HCT116 (cell line): ENCODE measurements at regions not wholly inside any gene's neighbourhood (a gene's known extent, or its start where the extent isn't known, plus 50 kb on each side); places are given as distances from the start of the nearest gene placed in this dataset.
A peak's percentile ranks its signal among the peaks of the same experiment; 100 is the strongest.

ENCODE experiments used
- ATAC-seq: fragments of 200-7000 bp; cut with Tn5 transposase; 2 replicates; pipeline ENCODE4 v1.9.1; 2020; ENCODE audit warnings: mild to moderate bottlenecking, moderate library complexity
- BruUV-seq: library from RNA; stranded (reverse); fragments of 400-500 nt; replicated peaks from 2 replicates; lab custom pipeline; 2021; lab: Mats Ljungman, UMichigan
- CTCF ChIA-PET: fragments of 300-600 bp; sonication (Branson Sonifier 250); formaldehyde crosslinking; loops from one replicate; lab custom pipeline; 2021; ENCODE audit warnings: antibody characterized with exemption; lab: Charles Lee
- POLR2A ChIA-PET: fragments of 300-600, 350-600 bp; sonication (Branson Sonifier 250); formaldehyde crosslinking; loops from one replicate; lab custom pipeline; 2021; ENCODE audit warnings: antibody characterized with exemption; lab: Charles Lee
- RAD21 ChIA-PET, 2 experiments: fragments of 300-600 bp; sonication (Branson Sonifier 250); formaldehyde crosslinking; loops; one replicate each; lab custom pipeline; 2023; ENCODE audit warnings: low total read pairs in 2 of 2; ENCODE audit not compliant: uncharacterized antibody in 2 of 2, unreplicated experiment in 2 of 2, low non-redundant PET in 1 of 2; lab: Charles Lee
- DNase-seq: peaks from one replicate; pipeline ENCODE4 v3.0.0-alpha.2; 2010; ENCODE audit warnings: low read depth, low spot score
- H2AFZ ChIP-seq: fragments of 200-600 bp; shearing (Covaris generic), sonication (generic); 2 replicates; pipeline ENCODE4 v1.6.1; 2017; ENCODE audit warnings: low read depth, mixed run types, mixed read lengths, antibody characterized with exemption, low read length; ENCODE audit not compliant: poor library complexity, severe bottlenecking
- H3K27ac ChIP-seq: 2 replicates; pipeline ENCODE4 v1.5.1; 2012; ENCODE audit warnings: low read depth, low read length
- H3K27me3 ChIP-seq: fragments of 200-600 bp; sonication (generic); 2 replicates; pipeline ENCODE4 v1.6.1; 2016; ENCODE audit warnings: mixed run types, low read length, mixed read lengths; ENCODE audit not compliant: insufficient read depth
- H3K36me3 ChIP-seq, 2 experiments: fragments of 200-500 bp in 1 of 2; fragments of 200-600 bp in 1 of 2; sonication (Bioruptor generic) in 1 of 2; sonication (generic) in 1 of 2; 2 replicates each; pipeline versions ENCODE4 v1.5.1 to v1.6.1; 2014 to 2016; ENCODE audit warnings: low read length in 2 of 2, inconsistent platforms in 1 of 2, mixed read lengths in 1 of 2, mixed run types in 1 of 2; ENCODE audit not compliant: insufficient read depth in 2 of 2, control insufficient read depth in 1 of 2
- H3K4me1 ChIP-seq, 2 experiments: fragments of 200-600 bp in 1 of 2; sonication (generic) in 1 of 2; 2 replicates each; pipeline versions ENCODE4 v1.5.1 to v1.6.1; 2012 to 2017; ENCODE audit warnings: low read length in 2 of 2, inconsistent platforms in 1 of 2, mild to moderate bottlenecking in 1 of 2, mixed read lengths in 1 of 2, mixed run types in 1 of 2, moderate library complexity in 1 of 2; ENCODE audit not compliant: insufficient read depth in 2 of 2, control insufficient read depth in 1 of 2
- H3K4me2 ChIP-seq: fragments of 200-600 bp; sonication (generic); 2 replicates; pipeline ENCODE4 v1.6.1; 2017; ENCODE audit warnings: mixed run types, low read length, mixed read lengths
- H3K4me3 ChIP-seq, 2 experiments: fragments of 200-600 bp in 1 of 2; sonication (generic) in 1 of 2; replicated peaks in 1 of 2; 2 replicates each; pipeline ENCODE4 v1.5.1; 2011 to 2016; ENCODE audit warnings: low read length in 2 of 2, control low read depth in 1 of 2, low read depth in 1 of 2, mild to moderate bottlenecking in 1 of 2, mixed read lengths in 1 of 2, mixed run types in 1 of 2
- H3K79me2 ChIP-seq: fragments of 200-600 bp; sonication (generic); 2 replicates; pipeline ENCODE4 v1.6.1; 2017; ENCODE audit warnings: mild to moderate bottlenecking, mixed run types, low read length, moderate library complexity, mixed read lengths; ENCODE audit not compliant: insufficient read depth
- H3K9ac ChIP-seq: fragments of 200-600 bp; sonication (generic); 2 replicates; pipeline ENCODE4 v1.6.1; 2016; ENCODE audit warnings: low read length, mixed read lengths
- H3K9me2 ChIP-seq: fragments of 200-600 bp; sonication (generic), shearing (Covaris generic); 2 replicates; pipeline ENCODE4 v1.6.1; 2017; ENCODE audit warnings: mixed run types, mild to moderate bottlenecking, moderate library complexity; ENCODE audit not compliant: insufficient read depth
- H3K9me3 ChIP-seq, 2 experiments: fragments of 200-500 bp in 1 of 2; fragments of 200-600 bp in 1 of 2; sonication (Bioruptor generic) in 1 of 2; sonication (generic) in 1 of 2; 2 replicates each; pipeline ENCODE4 v1.6.1; 2014 to 2017; ENCODE audit warnings: low read length in 2 of 2, mixed read lengths in 2 of 2, inconsistent platforms in 1 of 2, low read depth in 1 of 2, mild to moderate bottlenecking in 1 of 2, mixed run types in 1 of 2, moderate library complexity in 1 of 2; ENCODE audit not compliant: control insufficient read depth in 1 of 2, insufficient read depth in 1 of 2
- H4K20me1 ChIP-seq: fragments of 200-600 bp; sonication (generic), shearing (Covaris generic); 2 replicates; pipeline ENCODE4 v1.6.1; 2017; ENCODE audit warnings: mixed run types, mild to moderate bottlenecking, moderate library complexity; ENCODE audit not compliant: insufficient read depth
- CEBPB ChIP-seq: IDR thresholded peaks from 2 replicates; pipeline ENCODE4 v1.6.1; 2012; ENCODE audit warnings: low read depth
- ELF1 ChIP-seq: IDR thresholded peaks from 2 replicates; pipeline ENCODE4 v1.6.1; 2012; ENCODE audit warnings: low read depth, borderline replicate concordance
- EZH2phosphoT487 ChIP-seq: fragments of 200-600 bp; IDR thresholded peaks from 2 replicates; pipeline ENCODE4 v1.6.1; 2018; ENCODE audit warnings: antibody characterized with exemption, borderline replicate concordance
- POLR2AphosphoS5 ChIP-seq: IDR thresholded peaks from 2 replicates; pipeline ENCODE4 v1.6.1; 2011; ENCODE audit warnings: mild to moderate bottlenecking, low read depth, low read length, moderate library complexity
- SIN3A ChIP-seq: IDR thresholded peaks from 2 replicates; pipeline ENCODE4 v1.6.1; 2012; ENCODE audit warnings: low read depth
- SP1 ChIP-seq: IDR thresholded peaks from 2 replicates; pipeline ENCODE4 v1.6.1; 2012; ENCODE audit warnings: low read depth
- SRF ChIP-seq: IDR thresholded peaks from 2 replicates; pipeline ENCODE4 v1.6.1; 2012; ENCODE audit warnings: low read depth
- TCF7L2 ChIP-seq: IDR thresholded peaks from 2 replicates; pipeline ENCODE4 v1.7.0; 2011; ENCODE audit warnings: borderline replicate concordance, inconsistent platforms; ENCODE audit not compliant: insufficient read depth, insufficient read length; ENCODE audit errors: extremely low read depth
- ZNF274 ChIP-seq: fragments of 200-500 bp; sonication (Bioruptor generic); IDR thresholded peaks from 2 replicates; pipeline ENCODE4 v1.6.1; 2014; ENCODE audit warnings: mild to moderate bottlenecking, low read depth, low read length, inconsistent platforms
- intact Hi-C: fragments of 100-400 bp; cut with micrococcal nuclease; formaldehyde crosslinking; loops from 2 replicates; pipeline ENCODE4 v1.10.0; 2022
- TF ChIP-seq, protein P1 (sequence below): IDR thresholded peaks from 2 replicates; pipeline ENCODE4 v1.6.1; 2012; ENCODE audit warnings: low read depth
- TF ChIP-seq, protein P2 (sequence below), 3 experiments: fragments of 200-600 bp in 1 of 3; sonication (generic) in 1 of 3; IDR thresholded peaks in 2 of 3; conservative IDR thresholded peaks in 1 of 3; 2 replicates each; pipeline ENCODE4 v1.5.1; 2012 to 2017; ENCODE audit warnings: low read depth in 2 of 3, low read length in 2 of 3, antibody characterized with exemption in 1 of 3, borderline replicate concordance in 1 of 3, control low read depth in 1 of 3, mild to moderate bottlenecking in 1 of 3, mixed read lengths in 1 of 3, mixed run types in 1 of 3, moderate library complexity in 1 of 3; ENCODE audit not compliant: insufficient read depth in 1 of 3

DNA sequence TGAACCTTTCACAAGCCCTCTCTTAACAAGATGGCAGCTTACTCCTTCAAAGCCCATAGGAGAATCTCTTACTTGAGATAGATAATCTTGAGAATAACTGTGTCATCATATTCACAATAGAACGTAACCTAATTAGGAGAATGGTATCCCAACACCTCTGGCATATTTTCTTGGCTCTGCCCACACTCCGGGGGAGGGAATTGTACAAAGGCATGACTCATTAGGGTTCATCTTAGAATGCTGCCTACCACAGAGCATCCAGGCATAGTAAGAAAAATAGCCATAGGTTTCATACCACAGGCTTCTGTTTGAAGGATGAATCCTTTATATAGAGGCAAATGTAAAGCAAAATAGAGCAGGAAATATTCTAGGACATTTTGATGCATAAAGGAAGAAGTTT is 1100.6 kb upstream of the CITED2 start:
- POLR2A ChIA-PET, result no interaction called here

More for the DNA sequence above, 1100.6 kb upstream of the CITED2 start:
- peaks cover 0 to 6% of the 10 kb centered on the region in 2 experiments; a peak in 2 of 4 replicates for H3K4me1 ChIP-seq
- ChIA-PET CTCF (no interaction called here), RAD21 (no interaction called here)
- ATAC-seq (no peak), DNase-seq (no peak)
- no peaks in the 10 kb centered on the region for H3K36me3 ChIP-seq
- H3K9ac ChIP-seq, result no peak overlapping the region
- no peaks in the 10 kb centered on the region for H3K9me2 ChIP-seq
- peak overlapping the region; percentile 15; the same call in 1 of the 2 replicates for H3K4me2 ChIP-seq
- TF ChIP-seq, protein P1, sequence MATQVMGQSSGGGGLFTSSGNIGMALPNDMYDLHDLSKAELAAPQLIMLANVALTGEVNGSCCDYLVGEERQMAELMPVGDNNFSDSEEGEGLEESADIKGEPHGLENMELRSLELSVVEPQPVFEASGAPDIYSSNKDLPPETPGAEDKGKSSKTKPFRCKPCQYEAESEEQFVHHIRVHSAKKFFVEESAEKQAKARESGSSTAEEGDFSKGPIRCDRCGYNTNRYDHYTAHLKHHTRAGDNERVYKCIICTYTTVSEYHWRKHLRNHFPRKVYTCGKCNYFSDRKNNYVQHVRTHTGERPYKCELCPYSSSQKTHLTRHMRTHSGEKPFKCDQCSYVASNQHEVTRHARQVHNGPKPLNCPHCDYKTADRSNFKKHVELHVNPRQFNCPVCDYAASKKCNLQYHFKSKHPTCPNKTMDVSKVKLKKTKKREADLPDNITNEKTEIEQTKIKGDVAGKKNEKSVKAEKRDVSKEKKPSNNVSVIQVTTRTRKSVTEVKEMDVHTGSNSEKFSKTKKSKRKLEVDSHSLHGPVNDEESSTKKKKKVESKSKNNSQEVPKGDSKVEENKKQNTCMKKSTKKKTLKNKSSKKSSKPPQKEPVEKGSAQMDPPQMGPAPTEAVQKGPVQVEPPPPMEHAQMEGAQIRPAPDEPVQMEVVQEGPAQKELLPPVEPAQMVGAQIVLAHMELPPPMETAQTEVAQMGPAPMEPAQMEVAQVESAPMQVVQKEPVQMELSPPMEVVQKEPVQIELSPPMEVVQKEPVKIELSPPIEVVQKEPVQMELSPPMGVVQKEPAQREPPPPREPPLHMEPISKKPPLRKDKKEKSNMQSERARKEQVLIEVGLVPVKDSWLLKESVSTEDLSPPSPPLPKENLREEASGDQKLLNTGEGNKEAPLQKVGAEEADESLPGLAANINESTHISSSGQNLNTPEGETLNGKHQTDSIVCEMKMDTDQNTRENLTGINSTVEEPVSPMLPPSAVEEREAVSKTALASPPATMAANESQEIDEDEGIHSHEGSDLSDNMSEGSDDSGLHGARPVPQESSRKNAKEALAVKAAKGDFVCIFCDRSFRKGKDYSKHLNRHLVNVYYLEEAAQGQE, result no peak
- TF ChIP-seq SIN3A (no peak), SP1 (no peak), ELF1 (no peak), TCF7L2 (no peak), SRF (no peak), POLR2AphosphoS5 (no peak), CEBPB (no peak), EZH2phosphoT487 (no peak), ZNF274 (no peak)
- TF ChIP-seq, protein P2, sequence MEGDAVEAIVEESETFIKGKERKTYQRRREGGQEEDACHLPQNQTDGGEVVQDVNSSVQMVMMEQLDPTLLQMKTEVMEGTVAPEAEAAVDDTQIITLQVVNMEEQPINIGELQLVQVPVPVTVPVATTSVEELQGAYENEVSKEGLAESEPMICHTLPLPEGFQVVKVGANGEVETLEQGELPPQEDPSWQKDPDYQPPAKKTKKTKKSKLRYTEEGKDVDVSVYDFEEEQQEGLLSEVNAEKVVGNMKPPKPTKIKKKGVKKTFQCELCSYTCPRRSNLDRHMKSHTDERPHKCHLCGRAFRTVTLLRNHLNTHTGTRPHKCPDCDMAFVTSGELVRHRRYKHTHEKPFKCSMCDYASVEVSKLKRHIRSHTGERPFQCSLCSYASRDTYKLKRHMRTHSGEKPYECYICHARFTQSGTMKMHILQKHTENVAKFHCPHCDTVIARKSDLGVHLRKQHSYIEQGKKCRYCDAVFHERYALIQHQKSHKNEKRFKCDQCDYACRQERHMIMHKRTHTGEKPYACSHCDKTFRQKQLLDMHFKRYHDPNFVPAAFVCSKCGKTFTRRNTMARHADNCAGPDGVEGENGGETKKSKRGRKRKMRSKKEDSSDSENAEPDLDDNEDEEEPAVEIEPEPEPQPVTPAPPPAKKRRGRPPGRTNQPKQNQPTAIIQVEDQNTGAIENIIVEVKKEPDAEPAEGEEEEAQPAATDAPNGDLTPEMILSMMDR (IDR thresholded peaks at IDR 0.05 in 2 of 3, conservative IDR thresholded peaks at IDR 0.05 in 1 of 3; ENCODE audit: borderline replicate concordance in 1 of 3, insufficient read depth in 1 of 3, low read depth in 2 of 3, low read length in 2 of 3), result no peak
- H3K9me3 ChIP-seq, result no peaks in the 10 kb centered on the region
- no peaks in the 10 kb centered on the region for H3K27me3 ChIP-seq
- no peak overlapping the region for H3K4me3 ChIP-seq
- H2AFZ ChIP-seq, result peak overlapping the region; percentile 38
- H3K79me2 ChIP-seq, result no peaks in the 10 kb centered on the region
- H3K27ac ChIP-seq, result no peak overlapping the region
- BruUV-seq, result no TSS peak
- H4K20me1 ChIP-seq, result no peaks in the 10 kb centered on the region
- intact Hi-C loops, result no loop called here
